ENCODE measurements at regions not wholly inside any gene's neighbourhood (a gene's known extent, or its start where the extent isn't known, plus 50 kb on each side); places are given as distances from the start of the nearest gene placed in this dataset.

DNA sequence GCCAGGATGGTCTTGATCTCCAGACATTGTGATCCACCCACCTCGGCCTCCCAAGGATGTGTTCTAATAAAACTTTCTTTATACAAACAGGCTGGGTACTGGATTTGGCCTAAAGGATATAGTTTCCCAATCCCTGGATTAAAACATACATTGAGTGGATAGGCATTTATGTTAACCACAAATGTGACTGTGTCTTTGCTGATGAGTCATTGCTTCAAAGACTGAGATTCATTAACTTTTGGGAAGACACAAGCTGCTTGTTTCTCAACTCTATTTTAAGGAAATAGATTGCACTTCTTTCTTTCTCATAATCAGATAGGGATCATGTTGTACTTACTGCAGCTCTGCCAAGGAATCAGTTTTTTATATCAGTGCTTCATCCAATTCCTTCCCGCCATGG, 131.3 kb upstream of the AGA start:
- DNase-seq (ENCODE audit: low spot score) = no peak

DNA sequence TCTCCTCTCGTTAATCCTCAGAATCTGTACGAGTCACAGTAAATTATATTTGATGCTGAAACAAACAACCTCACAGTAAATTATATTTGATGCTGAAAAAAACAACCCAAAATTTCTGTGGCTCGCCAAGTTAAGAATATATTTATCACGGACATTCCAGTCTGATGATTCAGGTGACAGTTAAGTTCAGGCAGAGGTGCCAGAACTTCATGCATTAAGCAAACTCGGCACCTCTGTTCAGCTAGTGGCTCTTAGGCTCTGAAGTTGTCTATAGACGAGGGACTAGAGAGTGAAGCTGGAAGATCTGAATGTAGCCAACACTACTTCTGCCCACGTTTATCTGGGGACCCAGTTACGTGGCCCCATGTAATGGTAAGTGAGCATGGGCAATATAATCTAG, 132.2 kb upstream of the AGA start:
- DNase-seq (ENCODE audit: low spot score) = no peak

DNA sequence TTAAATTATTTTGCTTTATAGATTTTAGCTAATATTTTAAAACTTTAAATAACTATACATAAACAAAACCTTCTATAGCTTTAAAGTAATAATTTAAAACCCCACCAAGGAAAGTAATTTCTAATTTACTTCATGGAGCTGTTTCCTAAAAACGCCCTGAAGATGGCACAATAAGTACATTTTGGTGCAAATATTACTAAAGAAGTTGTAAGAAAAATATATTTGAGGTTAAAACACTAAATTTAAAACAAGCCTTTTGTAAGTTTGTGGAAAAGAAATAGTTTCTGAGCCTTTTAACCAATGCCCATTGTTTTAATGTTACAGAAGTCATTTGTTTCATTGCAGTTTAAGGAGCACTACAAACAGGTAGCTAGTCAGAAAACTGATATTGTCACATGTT, 137.4 kb upstream of the AGA start:
- DNase-seq (ENCODE audit: low spot score) = no peak

DNA sequence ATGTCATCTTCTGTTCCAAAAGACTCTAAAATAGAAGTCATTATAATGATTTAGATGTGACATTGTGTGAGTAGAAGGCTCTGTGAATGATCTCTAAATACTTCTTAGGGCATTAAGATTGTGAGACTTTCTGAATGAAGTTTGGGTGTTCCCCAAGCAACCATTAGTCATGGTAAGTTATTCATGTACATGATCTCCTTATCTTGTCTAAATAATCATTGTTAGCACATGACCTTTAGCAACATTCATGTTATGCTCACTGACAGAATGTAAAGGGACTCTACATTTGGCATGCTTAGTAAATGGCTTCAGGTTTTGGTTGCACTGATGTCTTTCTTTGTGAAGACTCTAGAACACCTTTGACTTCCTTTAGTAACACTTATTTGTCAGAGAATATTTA, 140.8 kb upstream of the AGA start:
- DNase-seq (ENCODE audit: low spot score) = no peak

GRCh38 chr4:177587989-177588388, 145.8 kb upstream of the AGA start:
- DNase-seq (ENCODE audit: low spot score) = no peak

GRCh38 chr4:177595386-177595785, 153.1 kb upstream of the AGA start:
- DNase-seq (ENCODE audit: low spot score) = no peak

DNA sequence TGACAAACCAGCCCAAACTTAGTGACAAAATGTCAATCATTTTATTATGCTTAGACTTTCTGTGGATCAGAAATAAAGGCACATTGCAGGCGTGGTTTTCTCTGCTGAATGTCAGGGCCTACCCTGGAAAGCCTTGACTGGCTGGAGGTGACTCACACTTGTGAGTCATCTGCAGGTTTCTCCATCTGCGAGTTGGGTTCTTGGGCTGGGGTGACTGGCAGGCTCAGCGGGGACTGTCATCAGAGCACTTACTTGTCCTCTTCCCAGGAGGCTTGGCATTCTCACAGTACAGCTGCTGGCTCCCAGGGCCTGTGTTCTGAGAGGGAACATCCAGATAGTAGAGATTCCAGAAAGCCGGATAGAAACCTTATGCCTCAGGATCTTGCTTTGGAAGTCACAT, 153.8 kb upstream of the AGA start:
- no peak for DNase-seq (ENCODE audit: low spot score)

GRCh38 chr4:177596991-177597390, 154.8 kb upstream of the AGA start:
- no peak for DNase-seq (ENCODE audit: low spot score)

GRCh38 chr4:177605252-177605651, 163.0 kb upstream of the AGA start:
- DNase-seq (ENCODE audit: low spot score) = no peak

DNA sequence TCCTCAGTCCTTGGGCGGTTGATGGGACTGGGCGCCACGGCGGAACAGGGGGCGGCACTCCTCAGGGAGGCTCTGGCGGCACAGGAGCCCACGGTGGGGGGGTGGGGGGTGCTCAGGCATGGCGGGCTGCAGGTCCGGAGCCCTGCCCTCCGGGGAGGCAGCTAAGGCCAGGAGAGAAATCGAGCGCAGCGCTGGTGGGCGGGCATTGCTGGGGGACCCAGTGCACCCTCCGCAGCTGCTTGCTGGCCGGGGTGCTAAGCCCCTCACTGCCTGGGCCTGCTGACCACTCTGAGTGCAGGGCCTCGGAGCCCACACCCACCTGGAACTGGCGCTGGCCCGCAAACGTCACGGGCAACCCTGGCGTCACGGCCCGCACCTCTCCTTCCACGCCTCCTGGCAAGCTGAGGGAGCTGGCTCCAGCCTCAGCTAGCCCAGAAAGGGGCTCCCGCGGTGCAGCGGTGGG, 164.9 kb upstream of the AGA start:
- DNase-seq (ENCODE audit: low spot score) = no peak

GRCh38 chr4:177611974-177612664, 169.9 kb upstream of the AGA start:
- no peak for DNase-seq (ENCODE audit: low spot score)

- DNase-seq (ENCODE audit: low spot score) = no peak
Measured at GRCh38 chr4:177612684-177613083, 170.4 kb upstream of the AGA start.

- DNase-seq (ENCODE audit: low spot score) = no peak
Measured at GRCh38 chr4:177632481-177632880, 190.2 kb upstream of the AGA start.

- DNase-seq (ENCODE audit: low spot score) = no peak
Measured at GRCh38 chr4:177638871-177639270, 196.6 kb upstream of the AGA start.

- no peak for DNase-seq (ENCODE audit: low spot score)
Measured at GRCh38 chr4:177640864-177641263, 198.6 kb upstream of the AGA start.

DNA sequence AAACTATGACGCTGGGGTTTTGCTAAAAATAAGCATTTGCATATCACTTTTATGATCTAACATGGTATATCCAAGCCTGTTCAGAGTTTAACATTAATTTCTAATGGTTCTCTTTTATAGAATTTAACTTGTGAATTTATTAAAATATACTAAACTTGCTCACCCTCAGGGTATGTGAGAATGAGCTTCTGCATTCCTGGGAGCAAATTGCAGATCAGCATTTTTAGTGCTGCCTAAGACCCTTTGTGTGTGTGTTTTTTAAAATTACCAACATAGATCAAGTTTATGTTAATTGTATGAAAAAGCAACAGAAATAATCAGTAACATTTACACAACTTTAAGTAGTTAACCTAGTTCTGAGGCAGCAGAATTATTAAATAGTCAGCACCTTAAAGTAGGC, 218.0 kb upstream of the AGA start:
- no peak for DNase-seq (ENCODE audit: low spot score)

GRCh38 chr4:177667687-177668086, 225.4 kb upstream of the AGA start:
- DNase-seq (ENCODE audit: low spot score) = no peak

DNA sequence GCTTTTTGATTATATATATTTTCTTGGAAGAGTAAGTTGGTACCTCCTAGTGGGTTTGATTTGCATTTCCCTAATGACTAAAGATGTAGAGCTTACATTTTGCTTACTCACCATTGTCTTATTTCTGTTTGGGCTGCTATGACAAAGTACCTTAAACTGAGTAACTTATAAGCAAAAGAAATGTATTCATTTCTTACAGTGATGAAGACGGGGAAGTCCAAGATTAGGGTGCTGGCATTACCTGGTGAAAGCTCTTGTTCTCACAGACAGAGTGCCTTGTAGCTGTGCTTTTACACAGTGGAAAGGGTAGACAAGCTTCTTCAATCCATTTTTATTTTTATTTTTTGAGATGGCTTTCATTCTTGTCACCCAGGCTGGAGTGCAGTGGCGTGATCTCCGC, 229.2 kb upstream of the AGA start:
- no peak for DNase-seq (ENCODE audit: low spot score)

GRCh38 chr4:177671845-177672244, 229.6 kb upstream of the AGA start:
- no peak for DNase-seq (ENCODE audit: low spot score)

GRCh38 chr4:177673985-177674489, 231.8 kb upstream of the AGA start:
- no peak for DNase-seq (ENCODE audit: low spot score)

DNA sequence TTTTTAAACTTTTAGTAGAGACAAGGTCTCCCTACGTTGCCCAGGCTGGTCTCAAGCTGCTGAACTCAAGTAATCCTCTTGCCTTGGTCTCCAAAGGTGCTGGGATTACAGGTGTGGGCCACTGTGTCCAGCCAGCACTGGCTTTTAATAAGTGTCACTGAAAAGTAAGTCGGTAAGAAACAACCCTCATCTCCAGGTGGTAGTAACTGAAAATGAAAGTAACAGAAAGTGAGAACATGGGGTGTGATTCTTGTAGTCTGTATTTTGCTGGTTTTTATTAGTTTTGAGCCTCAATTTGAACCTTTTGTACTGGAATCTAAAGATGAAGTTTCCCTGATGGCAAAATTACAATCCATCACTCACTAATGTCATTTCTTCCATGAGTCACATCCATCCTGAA, 238.1 kb upstream of the AGA start:
- DNase-seq (ENCODE audit: low spot score) = no peak

- no peak for DNase-seq (ENCODE audit: low spot score)
Measured at GRCh38 chr4:177681902-177682301, 239.7 kb upstream of the AGA start.

DNA sequence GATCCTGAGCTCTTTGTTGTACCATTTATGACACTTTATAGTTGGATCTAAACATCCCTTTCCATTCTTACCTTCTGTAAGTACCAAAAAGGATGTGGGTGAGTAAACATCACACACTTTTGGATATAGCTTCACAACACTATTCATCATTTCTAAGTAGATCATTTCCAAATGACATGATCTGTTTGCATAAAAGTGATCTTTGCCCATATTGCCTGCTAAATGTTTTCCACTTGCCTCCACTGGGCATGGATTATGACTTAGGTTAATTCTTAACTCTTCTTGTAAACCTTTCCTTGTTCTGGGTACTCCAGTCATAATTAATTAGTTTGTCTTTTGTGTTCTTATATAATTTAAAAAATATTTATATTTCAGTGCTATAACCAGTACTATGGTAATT, 244.9 kb upstream of the AGA start:
- no peak for DNase-seq (ENCODE audit: low spot score)

- DNase-seq (ENCODE audit: low spot score) = no peak
Measured at GRCh38 chr4:177692907-177693306, 250.7 kb upstream of the AGA start.
